ENCODE measurements at regions not wholly inside any gene's neighbourhood (a gene's known extent, or its start where the extent isn't known, plus 50 kb on each side); places are given as distances from the start of the nearest gene placed in this dataset.

GRCh38 chr7:98681511-98681910, 64.4 kb downstream of the NPTX2 start:
- TF ChIP-seq, protein P1, sequence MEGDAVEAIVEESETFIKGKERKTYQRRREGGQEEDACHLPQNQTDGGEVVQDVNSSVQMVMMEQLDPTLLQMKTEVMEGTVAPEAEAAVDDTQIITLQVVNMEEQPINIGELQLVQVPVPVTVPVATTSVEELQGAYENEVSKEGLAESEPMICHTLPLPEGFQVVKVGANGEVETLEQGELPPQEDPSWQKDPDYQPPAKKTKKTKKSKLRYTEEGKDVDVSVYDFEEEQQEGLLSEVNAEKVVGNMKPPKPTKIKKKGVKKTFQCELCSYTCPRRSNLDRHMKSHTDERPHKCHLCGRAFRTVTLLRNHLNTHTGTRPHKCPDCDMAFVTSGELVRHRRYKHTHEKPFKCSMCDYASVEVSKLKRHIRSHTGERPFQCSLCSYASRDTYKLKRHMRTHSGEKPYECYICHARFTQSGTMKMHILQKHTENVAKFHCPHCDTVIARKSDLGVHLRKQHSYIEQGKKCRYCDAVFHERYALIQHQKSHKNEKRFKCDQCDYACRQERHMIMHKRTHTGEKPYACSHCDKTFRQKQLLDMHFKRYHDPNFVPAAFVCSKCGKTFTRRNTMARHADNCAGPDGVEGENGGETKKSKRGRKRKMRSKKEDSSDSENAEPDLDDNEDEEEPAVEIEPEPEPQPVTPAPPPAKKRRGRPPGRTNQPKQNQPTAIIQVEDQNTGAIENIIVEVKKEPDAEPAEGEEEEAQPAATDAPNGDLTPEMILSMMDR (IDR thresholded peaks at IDR 0.05): no peak
- no peak for TF ChIP-seq POLR2A (IDR thresholded peaks at IDR 0.05)
